Vagina (tissue), 2 donors: ENCODE measurements at regions not wholly inside any gene's neighbourhood (a gene's known extent, or its start where the extent isn't known, plus 50 kb on each side); places are given as distances from the start of the nearest gene placed in this dataset.

ENCODE experiments used
- POLR2AphosphoS5 ChIP-seq, 2 donors: sonication (generic); formaldehyde crosslinking; IDR thresholded peaks; one replicate each; pipeline ENCODE4 v1.9.0; 2017; ENCODE audit warnings: antibody characterized with exemption in 2 of 2, mild to moderate bottlenecking in 2 of 2, low read depth in 1 of 2; ENCODE audit not compliant: insufficient read depth in 1 of 2
- TF ChIP-seq, protein P1 (sequence below), 3 experiments: fragments of 450-650 bp in 2 of 3; fragments of 200-600 bp in 1 of 3; sonication (generic) in 1 of 3; IDR thresholded peaks; one replicate each; pipeline ENCODE4 v1.5.1; 2017 to 2019; ENCODE audit warnings: antibody characterized with exemption in 3 of 3, mild to moderate bottlenecking in 2 of 3, moderate library complexity in 2 of 3

GRCh38 chr7:41878309-41879295 lies 175.7 kb upstream of the INHBA start:
- TF ChIP-seq, protein P1, sequence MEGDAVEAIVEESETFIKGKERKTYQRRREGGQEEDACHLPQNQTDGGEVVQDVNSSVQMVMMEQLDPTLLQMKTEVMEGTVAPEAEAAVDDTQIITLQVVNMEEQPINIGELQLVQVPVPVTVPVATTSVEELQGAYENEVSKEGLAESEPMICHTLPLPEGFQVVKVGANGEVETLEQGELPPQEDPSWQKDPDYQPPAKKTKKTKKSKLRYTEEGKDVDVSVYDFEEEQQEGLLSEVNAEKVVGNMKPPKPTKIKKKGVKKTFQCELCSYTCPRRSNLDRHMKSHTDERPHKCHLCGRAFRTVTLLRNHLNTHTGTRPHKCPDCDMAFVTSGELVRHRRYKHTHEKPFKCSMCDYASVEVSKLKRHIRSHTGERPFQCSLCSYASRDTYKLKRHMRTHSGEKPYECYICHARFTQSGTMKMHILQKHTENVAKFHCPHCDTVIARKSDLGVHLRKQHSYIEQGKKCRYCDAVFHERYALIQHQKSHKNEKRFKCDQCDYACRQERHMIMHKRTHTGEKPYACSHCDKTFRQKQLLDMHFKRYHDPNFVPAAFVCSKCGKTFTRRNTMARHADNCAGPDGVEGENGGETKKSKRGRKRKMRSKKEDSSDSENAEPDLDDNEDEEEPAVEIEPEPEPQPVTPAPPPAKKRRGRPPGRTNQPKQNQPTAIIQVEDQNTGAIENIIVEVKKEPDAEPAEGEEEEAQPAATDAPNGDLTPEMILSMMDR (IDR thresholded peaks at IDR 0.05): no peak
- TF ChIP-seq POLR2AphosphoS5 (IDR thresholded peaks at IDR 0.05; ENCODE audit: insufficient read depth in 1 of 2, low read depth in 1 of 2): no peak
